ENCODE measurements at regions not wholly inside any gene's neighbourhood (a gene's known extent, or its start where the extent isn't known, plus 50 kb on each side); places are given as distances from the start of the nearest gene placed in this dataset.

DNA sequence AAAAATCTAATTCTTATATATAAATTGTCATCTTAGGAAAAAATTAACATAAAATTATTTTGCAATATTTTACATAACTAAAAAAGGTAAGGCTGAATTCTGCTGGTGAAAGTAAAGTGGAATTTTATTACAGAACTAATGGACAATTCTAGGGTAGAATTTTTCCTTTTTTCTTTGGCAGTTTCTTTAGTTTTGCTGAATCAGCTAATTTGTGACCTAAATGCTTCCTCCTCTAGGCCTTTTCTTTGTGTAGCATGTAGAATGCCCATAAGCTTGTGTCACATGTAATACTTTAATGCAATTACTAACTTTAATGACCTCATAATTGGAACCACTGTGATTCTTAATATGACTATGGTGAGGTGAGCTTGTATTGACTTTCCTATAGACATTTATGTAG is 1378.4 kb upstream of the ADGRL4 start:
- no peak overlapping the region for H2BK20ac ChIP-seq (ENCODE audit: low read length)
- no peak overlapping the region for H2AK5ac ChIP-seq (ENCODE audit: low read depth, low read length)
- H3K4ac ChIP-seq (replicated peaks; ENCODE audit: insufficient read length, low read depth, low read length): no peak overlapping the region
- H3K79me2 ChIP-seq (ENCODE audit: control insufficient read depth in 1 of 2, insufficient read depth in 2 of 2, low read length in 2 of 2): no peaks in the 10 kb centered on the region
- H3K9ac ChIP-seq (replicated peaks in 1 of 4; ENCODE audit: extremely low read depth in 1 of 4, low read depth in 3 of 4, low read length in 3 of 4): no peak overlapping the region
- ChIA-PET POLR2A (ENCODE audit: partially characterized antibody) (no interaction called here), CTCF (ENCODE audit: partially characterized antibody) (interaction anchor here (0.7 kb wide), 1 partner anchor 226 kb away, joined by 3 read pairs; no protein-coding TSS in a partner anchor)
- peak; percentile 99 for TF ChIP-seq MAFK (IDR thresholded peaks at IDR 0.05; ENCODE audit: low read depth, low read length)
- no peak for TF ChIP-seq HDAC2 (IDR thresholded peaks at IDR 0.05; ENCODE audit: borderline replicate concordance in 1 of 2, low read depth in 2 of 2, low read length in 2 of 2)
- DNase-seq (ENCODE audit: low read depth in 1 of 2, low spot score in 2 of 2) (no peak), FAIRE-seq (no peak)
- H3K23ac ChIP-seq (ENCODE audit: insufficient read length): no peak overlapping the region
- H3K4me3 ChIP-seq (ENCODE audit: extremely low read depth in 1 of 4, insufficient read depth in 2 of 4, low read depth in 3 of 4, low read length in 4 of 4): no peak overlapping the region
- H3K27me3 ChIP-seq (replicated peaks in 1 of 4; ENCODE audit: control insufficient read depth in 3 of 4, extremely low read depth in 1 of 4, insufficient read depth in 3 of 4, low read length in 3 of 4): no peaks in the 10 kb centered on the region
- no peak overlapping the region for H4K91ac ChIP-seq (replicated peaks; ENCODE audit: insufficient read length, low read length)
- H3K9me3 ChIP-seq (ENCODE audit: insufficient read depth in 2 of 2, low read depth in 1 of 2, low read length in 1 of 2): no peaks in the 10 kb centered on the region
- no peak overlapping the region for H2BK12ac ChIP-seq (ENCODE audit: low read depth, low read length)
- no peak overlapping the region for H3K56ac ChIP-seq (replicated peaks; ENCODE audit: insufficient read length, low read depth, low read length)
- H4K5ac ChIP-seq (ENCODE audit: insufficient read length, low read depth, low read length): no peak overlapping the region
- H3K27ac ChIP-seq (ENCODE audit: low read depth, low read length): no peak overlapping the region
- H2BK15ac ChIP-seq (ENCODE audit: low read length): no peak overlapping the region
- H2BK5ac ChIP-seq (ENCODE audit: low read depth, low read length): no peak overlapping the region
- H3K18ac ChIP-seq (ENCODE audit: extremely low read depth, low read length): no peak overlapping the region
- no peaks in the 10 kb centered on the region for H3K23me2 ChIP-seq (ENCODE audit: low read depth, low read length)
- no peaks in the 10 kb centered on the region for H4K20me1 ChIP-seq (replicated peaks in 1 of 2; ENCODE audit: control insufficient read depth in 1 of 2, insufficient read depth in 2 of 2, low read length in 2 of 2)
- H2AFZ ChIP-seq (ENCODE audit: low read length): no peak overlapping the region
- H3K79me1 ChIP-seq (ENCODE audit: low read depth, low read length): no peaks in the 10 kb centered on the region
- no peak overlapping the region for H4K8ac ChIP-seq (ENCODE audit: extremely low read depth, insufficient read depth, low read length)
- no peak overlapping the region for H3K14ac ChIP-seq (ENCODE audit: insufficient read length)
- no peak overlapping the region for H3K4me2 ChIP-seq (ENCODE audit: insufficient read depth in 1 of 2, low read depth in 2 of 2, low read length in 2 of 2)
- no peaks in the 10 kb centered on the region for H3K4me1 ChIP-seq (replicated peaks in 1 of 4; ENCODE audit: control insufficient read depth in 3 of 4, insufficient read depth in 4 of 4, low read length in 3 of 4)
- no peaks in the 10 kb centered on the region for H3K36me3 ChIP-seq (ENCODE audit: control insufficient read depth in 2 of 4, insufficient read depth in 4 of 4, low read length in 3 of 4)
- H2BK120ac ChIP-seq (replicated peaks; ENCODE audit: low read depth, low read length): no peak overlapping the region

Measured in H1 (cell line).